ENCODE measurements at regions not wholly inside any gene's neighbourhood (a gene's known extent, or its start where the extent isn't known, plus 50 kb on each side); places are given as distances from the start of the nearest gene placed in this dataset.

- Histone ChIP-seq H3K9me3 (no peaks in the 10 kb centered on the region), H3K4me1 (no peaks in the 10 kb centered on the region), H3K27me3 (no peaks in the 10 kb centered on the region), H3K4me3 (no peak overlapping the region), H3K36me3 (no peaks in the 10 kb centered on the region), H3K27ac (no peak overlapping the region)
- ATAC-seq (ENCODE audit: low FRiP score in 2 of 2), result no peak
- DNase-seq, result no peak
- TF ChIP-seq POLR2AphosphoS5 (IDR thresholded peaks at IDR 0.05), result no peak
- no peak for TF ChIP-seq CTCF (IDR thresholded peaks at IDR 0.05)
- no peak for TF ChIP-seq POLR2A (IDR thresholded peaks at IDR 0.05)
- no peak for TF ChIP-seq EP300 (IDR thresholded peaks at IDR 0.05)
- WGBS, 2 donors, result 43 to 50% methylated on average over 1 of the region's 1 CpG
Measured at GRCh38 chr18:76134628-76135027, 360.4 kb downstream of the ZNF516 start.

GRCh38 chr18:76133873-76134272 lies 361.2 kb downstream of the ZNF516 start:
- no peaks in the 10 kb centered on the region for H3K9me3 ChIP-seq
- ATAC-seq (ENCODE audit: low FRiP score in 2 of 2), result no peak
- H3K4me3 ChIP-seq, result no peak overlapping the region
- DNase-seq, result no peak
- H3K27ac ChIP-seq, result no peak overlapping the region
- TF ChIP-seq POLR2A (IDR thresholded peaks at IDR 0.05) (no peak), CTCF (IDR thresholded peaks at IDR 0.05) (no peak), POLR2AphosphoS5 (IDR thresholded peaks at IDR 0.05) (no peak), EP300 (IDR thresholded peaks at IDR 0.05) (no peak)
- WGBS, 2 donors, result 82 to 93% methylated on average over 1 of the region's 1 CpG
- H3K27me3 ChIP-seq, result no peaks in the 10 kb centered on the region
- H3K4me1 ChIP-seq, result no peaks in the 10 kb centered on the region
- no peaks in the 10 kb centered on the region for H3K36me3 ChIP-seq

GRCh38 chr18:76131738-76132137 lies 363.3 kb downstream of the ZNF516 start:
- 79 to 95% methylated on average over 1 of the region's 1 CpG for WGBS, 2 donors
- DNase-seq, result no peak
- H3K36me3 ChIP-seq, result no peaks in the 10 kb centered on the region
- H3K27me3 ChIP-seq, result no peaks in the 10 kb centered on the region
- no peak overlapping the region for H3K27ac ChIP-seq
- no peak overlapping the region for H3K4me3 ChIP-seq
- H3K9me3 ChIP-seq, result no peaks in the 10 kb centered on the region
- H3K4me1 ChIP-seq, result no peaks in the 10 kb centered on the region
- TF ChIP-seq CTCF (IDR thresholded peaks at IDR 0.05), result no peak
- ATAC-seq (ENCODE audit: low FRiP score in 2 of 2), result peak in 1 of 2 donors; percentile 76

GRCh38 chr18:76130845-76131244 lies 364.2 kb downstream of the ZNF516 start:
- H3K36me3 ChIP-seq, result no peaks in the 10 kb centered on the region
- peak in 1 of 2 donors; percentile 33 for DNase-seq
- H3K27me3 ChIP-seq, result no peaks in the 10 kb centered on the region
- TF ChIP-seq POLR2AphosphoS5 (IDR thresholded peaks at IDR 0.05) (no peak), EP300 (IDR thresholded peaks at IDR 0.05) (no peak), CTCF (IDR thresholded peaks at IDR 0.05) (no peak), POLR2A (IDR thresholded peaks at IDR 0.05) (no peak)
- no peaks in the 10 kb centered on the region for H3K9me3 ChIP-seq
- WGBS, 2 donors, result 91 to 92% methylated on average over 13 of the region's 13 CpGs
- H3K4me3 ChIP-seq, result no peak overlapping the region
- no peak overlapping the region for H3K27ac ChIP-seq
- ATAC-seq (ENCODE audit: low FRiP score in 2 of 2), result peak in 1 of 2 donors; percentile 88
- no peaks in the 10 kb centered on the region for H3K4me1 ChIP-seq

- DNase-seq (no peak), ATAC-seq (ENCODE audit: low FRiP score in 2 of 2) (peak in 1 of 2 donors; percentile 13)
- WGBS, 2 donors, result 75 to 77% methylated on average over 6 of the region's 6 CpGs
- H3K4me3 ChIP-seq, result no peak overlapping the region
- TF ChIP-seq POLR2AphosphoS5 (IDR thresholded peaks at IDR 0.05), result no peak
- no peak for TF ChIP-seq POLR2A (IDR thresholded peaks at IDR 0.05)
- no peaks in the 10 kb centered on the region for H3K27me3 ChIP-seq
- H3K27ac ChIP-seq, result no peak overlapping the region
- H3K36me3 ChIP-seq, result no peaks in the 10 kb centered on the region
- H3K9me3 ChIP-seq, result no peaks in the 10 kb centered on the region
- no peaks in the 10 kb centered on the region for H3K4me1 ChIP-seq
Measured at GRCh38 chr18:76126327-76126726, 368.7 kb downstream of the ZNF516 start.
